NCI-H2196 (cell line): ENCODE measurements at regions not wholly inside any gene's neighbourhood (a gene's known extent, or its start where the extent isn't known, plus 50 kb on each side); places are given as distances from the start of the nearest gene placed in this dataset.

Source experiments
- DNase-seq: peaks from one replicate; lab custom pipeline; 2025; ENCODE audit not compliant: unreplicated experiment; lab: John Stamatoyannopoulos, UW

DNA sequence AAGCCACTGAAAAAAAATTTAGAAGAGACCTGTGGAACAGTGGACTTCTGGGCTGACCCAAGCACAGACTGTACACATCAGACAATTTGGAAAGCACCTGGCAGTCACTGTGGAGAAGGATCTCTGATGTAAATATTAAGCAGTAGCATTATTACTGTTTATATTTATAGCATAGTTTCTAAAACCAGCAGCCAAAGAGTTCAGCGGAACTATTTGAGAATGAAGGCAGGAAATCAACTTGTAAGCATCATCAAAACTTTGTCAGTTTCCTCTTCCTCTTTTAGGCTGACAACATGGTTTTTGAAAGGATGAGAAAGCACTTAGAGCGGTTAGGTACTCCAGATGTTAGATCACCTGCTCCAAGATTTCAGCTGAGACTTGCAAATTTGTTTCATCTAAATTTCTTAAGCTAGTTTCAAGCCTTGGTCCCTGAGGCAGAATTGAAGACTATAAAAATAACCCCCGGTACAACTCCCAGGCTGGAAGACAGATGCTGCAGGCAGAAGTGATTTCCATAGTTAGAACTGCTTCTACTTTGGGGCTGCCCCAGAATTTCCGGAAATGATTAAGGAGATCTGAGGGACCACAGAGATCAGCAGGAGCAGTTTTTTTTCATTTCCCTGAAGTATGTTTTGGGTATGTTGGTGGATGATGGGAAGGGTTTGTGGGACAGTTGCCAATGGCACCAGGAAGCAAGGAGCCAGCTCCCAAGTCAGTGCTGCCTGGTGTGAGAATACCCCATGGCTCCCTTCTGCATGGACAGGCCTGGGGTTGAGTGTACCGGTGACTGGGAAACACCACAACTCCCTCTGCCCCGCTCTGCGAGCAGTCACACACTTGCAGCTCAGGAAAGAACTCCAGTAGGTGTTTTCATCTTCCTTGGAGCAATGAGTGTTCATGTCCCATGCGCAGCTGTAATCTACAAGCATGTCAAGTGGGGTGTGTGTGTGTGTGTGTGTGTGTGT, 354.5 kb downstream of the NUAK1 start:
- DNase-seq, result no peak

DNA sequence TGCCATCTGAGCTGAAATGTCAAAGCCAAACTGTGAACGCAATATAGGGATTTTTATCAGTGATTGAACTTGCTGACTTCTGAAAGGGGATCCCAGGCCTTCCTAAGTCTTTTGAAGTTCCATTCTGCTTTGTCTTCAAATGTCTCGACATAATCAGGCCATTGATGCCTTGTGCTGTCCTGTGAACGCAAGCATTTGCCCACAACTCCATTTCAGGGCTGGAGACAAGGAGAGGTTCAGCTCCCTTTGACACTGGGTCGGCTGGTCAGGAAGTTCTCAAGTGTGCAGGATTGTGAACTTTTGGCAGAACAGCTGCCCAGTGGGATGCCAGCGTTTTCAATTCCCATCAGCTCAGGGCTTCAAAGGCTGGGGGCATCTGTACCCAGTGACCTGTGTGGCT, 345.3 kb downstream of the NUAK1 start:
- no peak for DNase-seq

DNA sequence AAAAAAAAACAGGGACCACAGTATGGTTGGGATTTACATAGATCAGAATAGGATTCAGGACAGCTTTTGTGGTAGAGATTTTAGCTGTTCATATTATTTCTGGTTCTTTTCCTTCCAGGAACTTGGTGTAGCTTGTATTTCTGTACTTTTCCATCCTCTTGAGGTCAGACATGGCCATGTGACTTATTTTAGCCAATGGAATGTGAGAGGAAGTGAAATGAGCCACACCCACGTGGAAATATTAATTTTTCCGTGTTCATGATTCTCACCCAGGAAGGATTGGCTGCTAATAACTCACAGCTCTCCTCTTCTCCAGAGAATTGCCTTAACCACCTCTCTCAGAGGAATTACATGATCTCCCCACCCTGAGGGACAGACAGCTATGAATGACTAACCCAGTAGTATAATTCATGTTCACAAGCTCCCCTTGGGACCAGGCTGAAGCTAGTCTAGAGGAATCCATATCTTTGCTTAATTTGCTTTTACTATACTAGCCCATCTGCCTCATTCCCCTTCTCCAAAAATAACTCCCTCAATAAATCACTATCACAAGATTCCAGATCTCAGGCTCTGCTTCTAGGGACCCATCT, 340.4 kb downstream of the NUAK1 start:
- no peak for DNase-seq

DNA sequence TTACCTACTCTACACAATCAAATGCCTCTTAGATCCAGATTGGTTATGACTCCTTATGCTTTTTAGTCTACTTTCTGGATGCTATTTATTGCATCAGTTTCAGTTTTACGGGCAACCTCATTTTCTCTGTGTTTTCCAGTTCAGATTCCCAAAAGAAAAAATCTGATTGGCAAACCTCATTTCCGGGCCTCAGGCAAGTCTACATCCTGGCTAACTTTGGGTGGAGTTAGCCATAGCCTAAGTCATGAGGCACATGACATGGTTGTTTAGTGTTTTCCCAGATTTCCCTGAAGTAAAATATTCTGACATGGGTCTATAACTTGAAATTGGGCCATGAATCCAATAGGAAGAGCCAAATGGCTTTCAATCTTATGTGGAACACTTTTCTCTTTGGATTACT, 339.7 kb downstream of the NUAK1 start:
- no peak for DNase-seq

DNA sequence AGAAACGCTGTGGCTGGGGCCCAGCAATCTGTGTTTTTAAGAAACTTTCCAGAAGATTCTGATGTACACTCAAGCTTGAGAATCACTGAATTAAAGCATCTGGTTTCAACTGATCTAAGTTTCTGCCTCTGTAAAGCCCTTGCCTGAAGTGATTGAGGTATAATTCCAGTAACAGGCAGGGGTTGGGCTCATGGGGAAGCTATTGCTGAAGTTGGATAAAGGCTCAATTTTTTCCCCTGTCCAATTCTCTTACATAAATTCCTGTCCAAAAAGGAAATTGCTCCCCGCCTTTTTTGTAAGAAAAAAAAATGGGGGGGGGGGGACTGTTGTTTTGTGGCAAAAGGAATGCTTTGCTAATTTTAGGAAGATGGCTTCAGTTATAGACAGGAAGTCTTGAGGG, 337.4 kb downstream of the NUAK1 start:
- DNase-seq, result no peak

DNA sequence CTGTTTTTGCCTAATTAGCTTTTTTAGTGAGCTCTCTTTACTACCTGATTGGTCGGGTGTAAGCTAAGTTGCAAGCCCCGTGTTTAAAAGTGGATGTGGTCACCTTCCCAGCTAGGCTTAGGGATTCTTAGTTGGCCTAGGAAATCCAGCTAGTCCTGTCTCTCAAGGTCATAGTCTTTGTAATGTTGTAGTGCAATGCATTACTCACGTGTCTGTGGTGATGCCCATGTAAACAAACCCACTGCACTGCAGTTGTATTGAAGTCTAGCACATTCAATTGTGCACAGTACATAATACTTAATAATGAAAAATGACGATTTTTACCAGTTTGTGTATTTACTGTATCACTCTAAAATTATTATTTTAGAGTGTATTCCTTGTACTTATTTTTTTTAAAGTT, 335.5 kb downstream of the NUAK1 start:
- no peak for DNase-seq

DNA sequence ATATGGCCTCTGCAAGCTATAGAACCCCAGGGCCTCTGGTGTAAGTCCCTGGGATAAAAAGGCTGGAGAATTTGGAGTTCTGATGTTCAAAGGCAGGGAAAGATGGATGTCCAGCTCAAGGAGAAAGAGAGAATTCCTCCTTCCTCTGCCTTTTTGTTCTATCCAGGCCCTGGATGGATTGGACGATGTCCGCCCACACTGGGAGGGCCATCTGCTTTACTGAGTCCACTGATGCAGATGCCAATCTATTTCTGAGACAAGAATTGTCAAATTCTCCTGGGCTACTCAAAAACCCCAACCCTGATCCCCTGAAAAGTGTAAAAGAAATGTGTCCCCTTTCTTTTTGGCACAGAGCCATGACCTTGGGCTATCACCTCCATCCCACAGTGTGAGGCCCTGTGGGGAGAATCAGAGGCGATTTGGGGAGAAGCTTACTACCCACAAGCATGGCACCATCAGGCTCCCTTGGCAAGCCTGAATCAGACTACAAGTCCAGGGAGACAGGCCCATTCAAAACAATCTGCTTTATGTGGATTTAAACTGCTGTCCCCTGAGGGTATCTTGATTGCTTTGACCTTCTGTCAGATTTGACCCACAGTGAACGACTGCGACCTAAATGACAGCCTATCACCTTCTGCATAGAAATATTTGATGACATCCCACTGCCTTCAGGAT, 334.0 kb downstream of the NUAK1 start:
- DNase-seq, result no peak

DNA sequence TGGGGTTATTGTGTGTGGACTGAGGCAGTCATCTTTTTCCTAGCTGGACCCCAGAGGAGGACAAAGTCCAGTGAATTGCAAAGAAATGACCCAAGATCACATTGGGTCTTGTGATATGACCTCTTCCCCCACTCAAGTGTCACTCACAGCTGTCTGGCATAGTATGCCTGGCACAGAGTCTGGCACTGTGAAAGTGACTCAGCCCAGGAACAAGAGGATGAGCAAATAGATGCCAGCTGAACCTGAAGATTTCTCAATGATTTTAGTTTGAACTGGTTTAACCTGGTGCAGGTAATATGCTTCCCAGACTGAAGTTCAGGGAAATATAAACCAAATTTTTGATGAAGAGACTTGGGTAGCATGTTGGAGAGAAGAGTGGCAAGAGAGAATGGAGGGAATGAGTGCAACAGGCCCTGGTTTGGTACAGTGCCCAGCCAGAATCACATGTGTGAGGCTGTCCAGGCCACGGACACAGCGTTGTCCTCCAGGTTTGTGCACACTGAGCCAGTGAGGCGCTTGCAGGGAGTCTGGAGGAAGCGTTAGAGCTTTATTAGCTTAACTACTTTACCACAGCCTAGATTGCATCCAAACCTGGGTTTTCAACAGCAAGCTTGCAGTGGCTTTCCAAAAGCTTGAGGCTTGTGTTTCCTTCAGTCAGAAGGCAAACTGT, 332.9 kb downstream of the NUAK1 start:
- DNase-seq, result peak; percentile 34

DNA sequence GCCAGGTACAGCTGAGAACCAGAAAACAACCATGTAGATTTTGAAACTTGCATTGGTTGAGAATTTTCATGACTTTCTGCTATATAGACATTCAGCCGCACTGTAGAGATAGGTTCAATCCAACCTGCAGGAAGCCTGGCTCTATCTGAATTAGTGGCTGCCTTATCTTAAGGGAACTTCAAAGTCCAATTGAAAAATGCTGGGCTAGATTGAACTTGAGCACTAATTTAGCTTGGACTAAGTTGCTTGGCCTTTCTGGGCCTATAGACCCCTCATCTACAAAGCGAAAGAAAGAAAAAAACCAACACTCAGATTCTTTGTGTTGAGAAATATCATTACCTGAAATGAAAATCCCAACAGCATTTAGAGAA, 332.4 kb downstream of the NUAK1 start:
- no peak for DNase-seq

DNA sequence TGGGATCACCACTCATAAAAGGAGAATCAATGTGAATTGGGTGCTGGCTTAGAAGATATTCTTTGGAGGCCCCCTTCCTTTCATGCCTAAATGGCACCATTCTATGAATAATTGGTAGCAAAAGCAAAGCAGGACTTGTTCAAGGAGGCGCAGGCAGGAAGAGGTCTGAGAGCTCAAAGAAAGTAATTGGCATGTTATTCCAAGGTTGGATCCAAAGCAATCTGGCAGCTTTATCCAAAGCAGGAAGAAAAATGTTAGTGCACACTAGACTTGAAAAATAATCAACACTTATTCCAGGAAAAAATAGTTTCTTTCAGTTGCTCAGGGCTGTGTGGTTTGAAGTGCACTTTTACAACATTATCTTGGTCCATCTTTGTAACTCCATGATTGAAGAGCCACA, 326.4 kb downstream of the NUAK1 start:
- no peak for DNase-seq

DNA sequence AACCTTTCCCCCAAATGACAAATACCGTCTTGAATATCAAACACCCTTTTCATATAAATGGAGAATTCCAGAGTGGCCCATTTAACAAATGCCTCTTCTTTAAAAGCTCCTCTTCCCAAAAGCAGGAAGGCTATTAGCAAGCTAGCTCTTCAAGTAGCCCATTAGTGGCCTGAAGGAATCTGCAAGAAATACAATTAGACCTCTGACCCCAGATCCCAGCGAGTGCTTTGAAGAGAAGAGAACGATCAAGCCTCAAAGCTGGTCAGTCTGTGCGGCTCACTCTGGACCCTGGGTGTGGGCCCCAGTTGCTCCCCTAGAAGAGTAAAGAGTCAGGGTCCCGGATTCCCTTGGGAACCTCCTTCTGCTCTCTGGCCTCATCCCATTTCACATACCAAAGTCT, 325.6 kb downstream of the NUAK1 start:
- DNase-seq, result no peak

DNA sequence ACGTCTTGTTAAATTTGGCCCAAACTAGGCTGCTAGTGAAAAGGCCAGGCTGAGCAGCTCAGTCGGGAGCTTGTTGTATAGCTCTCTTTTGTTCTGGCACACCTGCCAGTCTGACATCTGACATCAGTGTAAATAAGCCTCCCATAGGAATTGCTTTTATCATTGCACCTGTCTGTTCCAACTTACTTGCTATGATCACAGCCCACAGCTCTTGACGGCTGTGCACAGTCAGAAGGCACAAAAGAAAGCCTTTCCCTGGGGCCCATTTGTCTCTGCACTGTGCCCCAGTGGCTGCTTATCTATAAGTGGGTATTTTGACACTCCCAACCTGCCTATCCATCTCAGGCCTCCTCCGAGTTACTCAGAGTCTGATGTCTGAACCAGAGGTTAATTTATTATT, 324.5 kb downstream of the NUAK1 start:
- DNase-seq, result peak; percentile 91

DNA sequence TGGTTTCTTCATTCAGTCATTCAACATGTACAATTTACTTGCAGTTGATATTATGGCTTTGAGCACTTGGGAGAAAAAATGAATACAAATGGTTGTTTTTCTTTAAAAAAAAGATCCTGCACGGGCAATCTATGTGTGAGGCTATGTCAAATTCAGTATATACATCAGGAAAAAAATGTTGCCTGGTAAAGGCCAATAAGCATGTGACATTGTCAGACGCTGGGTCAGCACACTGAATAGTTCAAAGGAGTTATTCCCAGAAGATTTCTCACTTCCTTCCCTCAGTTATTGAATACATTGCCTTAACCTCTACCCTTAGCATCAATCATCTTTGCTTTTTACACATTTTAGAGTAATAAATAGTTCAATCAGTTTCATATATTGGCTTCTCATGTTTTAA, 319.2 kb downstream of the NUAK1 start:
- DNase-seq, result no peak

DNA sequence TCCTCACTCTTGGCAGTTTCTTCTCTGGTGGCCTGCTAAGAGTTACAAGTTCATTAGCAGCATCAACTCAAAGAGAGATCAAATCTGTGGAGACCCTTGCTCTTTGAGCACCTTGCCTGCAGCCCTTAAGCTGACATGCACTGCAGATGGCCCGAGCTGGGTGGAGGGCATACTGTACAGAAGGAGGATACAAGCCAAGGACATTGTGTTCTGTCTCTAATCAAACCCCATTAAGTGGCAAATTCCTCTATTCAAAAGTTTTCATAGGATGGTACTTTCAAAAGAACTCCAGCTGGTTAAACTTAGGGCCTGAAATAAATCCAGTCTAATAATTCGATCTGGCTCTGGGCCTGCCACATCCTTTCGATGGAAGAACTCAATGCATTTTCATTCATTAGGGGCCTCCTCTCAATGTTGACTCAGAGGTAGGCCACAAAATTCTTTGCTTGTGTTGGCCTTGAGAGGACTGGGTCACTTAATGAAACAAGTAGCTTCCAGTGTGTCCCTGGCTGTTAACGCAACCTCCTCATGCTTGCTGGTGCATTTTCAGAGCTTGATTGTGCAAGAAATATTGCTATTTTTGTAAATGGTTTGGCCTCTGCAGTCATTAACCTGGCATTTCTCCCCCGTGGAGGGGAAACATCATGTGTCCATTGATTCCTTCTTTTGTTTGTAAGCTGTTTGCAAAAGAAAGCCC, 318.2 kb downstream of the NUAK1 start:
- no peak for DNase-seq

DNA sequence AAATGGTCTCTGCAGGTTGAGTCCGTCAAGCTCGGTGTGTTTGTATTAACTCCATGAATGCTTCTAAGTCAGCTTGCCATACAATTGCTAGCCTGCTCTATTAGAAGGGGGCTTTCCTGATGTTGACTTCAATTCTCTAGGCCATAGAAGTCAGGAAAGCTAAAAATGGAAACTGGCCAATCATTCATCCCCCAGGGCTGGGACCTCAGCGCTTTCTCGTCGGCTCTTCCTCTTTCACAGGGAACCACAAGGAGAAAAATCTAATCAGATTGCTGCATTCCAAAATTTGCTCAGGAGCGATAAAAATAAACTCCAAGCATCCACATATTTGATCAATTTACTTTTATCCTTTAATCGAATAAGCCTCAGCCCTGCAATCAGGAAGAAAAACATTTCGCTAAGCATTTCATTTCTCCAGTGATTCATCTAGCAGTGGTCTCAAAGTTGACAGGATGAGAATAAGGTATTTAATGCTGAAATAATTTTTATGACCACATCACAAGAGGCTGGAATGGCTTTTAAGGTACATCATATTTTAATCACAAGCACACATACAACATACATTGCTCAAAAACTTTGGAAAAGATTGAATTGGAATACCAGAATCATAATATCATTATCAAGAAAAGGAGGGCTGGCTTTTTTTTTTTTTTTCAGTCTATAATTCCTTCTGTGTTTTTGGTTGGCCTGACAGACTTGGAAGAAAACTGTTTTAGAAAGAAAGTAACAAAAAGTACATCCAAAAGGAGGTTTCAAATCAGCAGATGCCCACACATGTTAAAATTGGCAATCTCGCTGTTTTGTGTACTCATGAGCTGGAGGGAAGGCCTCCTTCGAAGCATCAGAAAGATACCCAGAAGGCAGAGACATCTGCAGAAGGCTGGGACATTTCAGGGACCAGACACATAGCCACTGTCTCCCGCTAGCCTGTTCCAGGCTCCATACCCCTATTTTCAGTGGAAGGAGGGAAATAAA, 316.3 kb downstream of the NUAK1 start:
- DNase-seq, result no peak

DNA sequence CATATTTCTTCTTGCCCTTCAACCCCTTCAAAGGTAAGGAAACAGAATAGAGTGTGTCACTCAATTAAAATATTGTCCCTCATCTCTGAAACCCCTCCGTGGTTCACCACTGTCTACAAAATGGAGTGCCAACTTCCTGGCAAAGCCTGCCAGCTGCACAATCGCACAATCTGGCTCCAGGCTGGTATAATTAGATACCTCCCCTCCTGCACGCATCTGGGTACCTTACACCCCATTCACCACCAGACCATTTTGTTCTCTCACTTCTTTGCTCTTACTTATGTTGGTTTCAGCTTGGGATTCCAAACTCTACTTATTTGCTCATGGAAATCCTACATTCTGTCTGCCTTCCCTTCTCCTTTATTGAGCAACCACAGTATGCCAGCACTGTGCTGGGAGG, 314.9 kb downstream of the NUAK1 start:
- no peak for DNase-seq

DNA sequence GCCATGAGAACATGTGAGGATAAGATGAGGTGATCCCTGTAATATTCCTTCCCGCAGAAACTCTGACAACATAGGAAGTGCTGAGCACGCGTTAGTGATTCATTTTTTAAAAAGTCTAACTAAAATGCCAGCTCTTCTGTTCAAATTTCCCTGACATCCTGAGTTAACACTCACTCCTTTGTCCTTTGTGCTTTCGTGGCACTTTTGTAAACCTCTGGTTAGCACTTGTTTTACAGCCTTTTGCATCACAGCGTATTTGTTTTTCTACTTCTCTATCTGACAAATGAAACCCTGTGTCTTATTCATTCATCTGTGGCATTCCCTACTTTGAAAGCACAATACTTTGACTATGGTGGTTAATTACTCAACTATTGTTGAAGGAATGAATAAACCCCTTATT, 313.6 kb downstream of the NUAK1 start:
- no peak for DNase-seq

DNA sequence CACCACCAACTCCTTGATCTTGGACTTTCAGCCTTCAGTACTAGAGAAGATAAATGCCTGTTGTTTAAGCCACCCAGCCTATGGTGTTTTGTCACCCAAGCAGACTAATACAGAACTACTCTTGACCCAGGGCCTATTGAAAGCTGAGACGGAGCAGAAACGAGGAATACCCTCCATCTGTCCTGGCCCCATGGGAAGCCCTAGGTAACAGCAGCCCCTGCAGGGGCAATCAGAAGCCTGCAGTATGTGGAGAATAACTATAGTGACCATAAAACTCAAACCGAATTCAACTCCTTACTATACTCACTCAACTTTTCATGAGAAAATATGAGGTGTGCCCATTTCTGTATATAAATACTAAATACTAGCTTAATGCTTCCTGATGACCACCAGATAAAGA, 307.4 kb downstream of the NUAK1 start:
- no peak for DNase-seq

DNA sequence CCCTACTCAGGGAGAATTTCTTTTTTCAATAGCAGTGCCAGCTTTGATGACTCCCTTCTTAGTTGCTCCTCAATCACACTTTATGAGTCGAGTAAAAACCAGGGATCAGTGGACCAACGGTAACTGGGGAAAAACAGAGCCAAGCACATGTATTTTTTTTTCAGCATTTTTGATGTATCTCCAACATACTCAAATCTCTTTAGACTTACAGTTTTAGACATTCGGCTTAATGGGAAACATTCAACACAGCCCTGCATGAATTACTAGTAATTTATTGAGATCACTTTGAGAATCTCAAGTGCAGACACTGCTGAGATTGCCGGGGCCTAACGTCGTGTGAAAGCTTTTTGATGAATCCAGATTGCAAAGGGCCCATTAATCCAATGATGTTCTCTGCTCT, 306.7 kb downstream of the NUAK1 start:
- DNase-seq, result no peak

DNA sequence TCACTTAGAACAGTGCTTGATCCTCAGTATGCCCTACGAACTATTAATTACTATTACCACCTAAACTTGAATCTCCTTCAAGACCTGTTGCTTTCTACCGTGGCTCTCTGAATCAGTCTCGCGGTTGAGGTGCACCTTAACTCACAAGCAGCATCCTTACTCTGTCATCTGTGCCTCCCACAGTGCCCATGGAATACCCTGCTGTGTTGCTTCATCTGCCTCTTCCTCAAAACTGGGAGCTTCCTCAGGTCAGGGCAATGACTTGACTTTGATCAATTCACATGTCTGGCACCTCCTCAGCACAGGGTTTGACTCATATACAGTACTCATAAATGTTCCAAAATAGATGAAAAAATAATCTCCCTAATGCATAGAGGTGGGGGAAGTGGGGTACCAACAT, 305.9 kb downstream of the NUAK1 start:
- DNase-seq, result no peak
